K562 (cell line): ENCODE measurements at regions not wholly inside any gene's neighbourhood (a gene's known extent, or its start where the extent isn't known, plus 50 kb on each side); places are given as distances from the start of the nearest gene placed in this dataset.
A peak's percentile ranks its signal among the peaks of the same experiment; 100 is the strongest.

ENCODE experiments used
- TF ChIP-seq, protein P1 (sequence below): fragments of 450-650 bp; IDR thresholded peaks from 2 replicates; pipeline ENCODE4 v1.6.1; 2016; ENCODE audit warnings: mild to moderate bottlenecking, moderate library complexity
- TF ChIP-seq, protein P2 (sequence below), 2 experiments: fragments of 450-650 bp in 1 of 2; sonication (generic) in 1 of 2; formaldehyde crosslinking in 1 of 2; IDR thresholded peaks in 1 of 2; conservative IDR thresholded peaks in 1 of 2; 2 replicates each; pipeline versions ENCODE4 v1.6.1 to v1.8.1; 2016 to 2023; ENCODE audit warnings: mild to moderate bottlenecking in 2 of 2, moderate library complexity in 2 of 2, inconsistent platforms in 1 of 2, missing genetic modification reagents in 1 of 2

DNA sequence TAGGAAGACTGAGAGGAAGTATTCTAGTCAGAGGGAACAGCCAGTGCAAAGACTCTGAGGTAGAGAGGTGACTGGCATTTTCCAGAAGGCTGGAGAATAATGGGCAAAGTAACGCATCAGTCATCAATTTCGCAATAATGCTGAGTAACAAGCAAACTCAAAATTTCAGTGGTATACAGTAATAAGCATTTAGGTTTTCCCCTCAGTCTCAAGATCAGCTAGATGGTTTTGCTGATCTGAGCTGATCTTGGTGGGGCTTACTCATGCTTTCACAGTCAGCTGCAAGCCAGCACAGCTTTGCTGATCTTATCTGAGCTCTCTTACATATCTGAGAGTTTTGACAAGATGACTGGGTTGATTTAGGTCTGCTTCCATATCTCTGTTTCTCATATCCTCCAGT lies 108.7 kb downstream of the TSEN15 start (continued):
- TF ChIP-seq, protein P1, sequence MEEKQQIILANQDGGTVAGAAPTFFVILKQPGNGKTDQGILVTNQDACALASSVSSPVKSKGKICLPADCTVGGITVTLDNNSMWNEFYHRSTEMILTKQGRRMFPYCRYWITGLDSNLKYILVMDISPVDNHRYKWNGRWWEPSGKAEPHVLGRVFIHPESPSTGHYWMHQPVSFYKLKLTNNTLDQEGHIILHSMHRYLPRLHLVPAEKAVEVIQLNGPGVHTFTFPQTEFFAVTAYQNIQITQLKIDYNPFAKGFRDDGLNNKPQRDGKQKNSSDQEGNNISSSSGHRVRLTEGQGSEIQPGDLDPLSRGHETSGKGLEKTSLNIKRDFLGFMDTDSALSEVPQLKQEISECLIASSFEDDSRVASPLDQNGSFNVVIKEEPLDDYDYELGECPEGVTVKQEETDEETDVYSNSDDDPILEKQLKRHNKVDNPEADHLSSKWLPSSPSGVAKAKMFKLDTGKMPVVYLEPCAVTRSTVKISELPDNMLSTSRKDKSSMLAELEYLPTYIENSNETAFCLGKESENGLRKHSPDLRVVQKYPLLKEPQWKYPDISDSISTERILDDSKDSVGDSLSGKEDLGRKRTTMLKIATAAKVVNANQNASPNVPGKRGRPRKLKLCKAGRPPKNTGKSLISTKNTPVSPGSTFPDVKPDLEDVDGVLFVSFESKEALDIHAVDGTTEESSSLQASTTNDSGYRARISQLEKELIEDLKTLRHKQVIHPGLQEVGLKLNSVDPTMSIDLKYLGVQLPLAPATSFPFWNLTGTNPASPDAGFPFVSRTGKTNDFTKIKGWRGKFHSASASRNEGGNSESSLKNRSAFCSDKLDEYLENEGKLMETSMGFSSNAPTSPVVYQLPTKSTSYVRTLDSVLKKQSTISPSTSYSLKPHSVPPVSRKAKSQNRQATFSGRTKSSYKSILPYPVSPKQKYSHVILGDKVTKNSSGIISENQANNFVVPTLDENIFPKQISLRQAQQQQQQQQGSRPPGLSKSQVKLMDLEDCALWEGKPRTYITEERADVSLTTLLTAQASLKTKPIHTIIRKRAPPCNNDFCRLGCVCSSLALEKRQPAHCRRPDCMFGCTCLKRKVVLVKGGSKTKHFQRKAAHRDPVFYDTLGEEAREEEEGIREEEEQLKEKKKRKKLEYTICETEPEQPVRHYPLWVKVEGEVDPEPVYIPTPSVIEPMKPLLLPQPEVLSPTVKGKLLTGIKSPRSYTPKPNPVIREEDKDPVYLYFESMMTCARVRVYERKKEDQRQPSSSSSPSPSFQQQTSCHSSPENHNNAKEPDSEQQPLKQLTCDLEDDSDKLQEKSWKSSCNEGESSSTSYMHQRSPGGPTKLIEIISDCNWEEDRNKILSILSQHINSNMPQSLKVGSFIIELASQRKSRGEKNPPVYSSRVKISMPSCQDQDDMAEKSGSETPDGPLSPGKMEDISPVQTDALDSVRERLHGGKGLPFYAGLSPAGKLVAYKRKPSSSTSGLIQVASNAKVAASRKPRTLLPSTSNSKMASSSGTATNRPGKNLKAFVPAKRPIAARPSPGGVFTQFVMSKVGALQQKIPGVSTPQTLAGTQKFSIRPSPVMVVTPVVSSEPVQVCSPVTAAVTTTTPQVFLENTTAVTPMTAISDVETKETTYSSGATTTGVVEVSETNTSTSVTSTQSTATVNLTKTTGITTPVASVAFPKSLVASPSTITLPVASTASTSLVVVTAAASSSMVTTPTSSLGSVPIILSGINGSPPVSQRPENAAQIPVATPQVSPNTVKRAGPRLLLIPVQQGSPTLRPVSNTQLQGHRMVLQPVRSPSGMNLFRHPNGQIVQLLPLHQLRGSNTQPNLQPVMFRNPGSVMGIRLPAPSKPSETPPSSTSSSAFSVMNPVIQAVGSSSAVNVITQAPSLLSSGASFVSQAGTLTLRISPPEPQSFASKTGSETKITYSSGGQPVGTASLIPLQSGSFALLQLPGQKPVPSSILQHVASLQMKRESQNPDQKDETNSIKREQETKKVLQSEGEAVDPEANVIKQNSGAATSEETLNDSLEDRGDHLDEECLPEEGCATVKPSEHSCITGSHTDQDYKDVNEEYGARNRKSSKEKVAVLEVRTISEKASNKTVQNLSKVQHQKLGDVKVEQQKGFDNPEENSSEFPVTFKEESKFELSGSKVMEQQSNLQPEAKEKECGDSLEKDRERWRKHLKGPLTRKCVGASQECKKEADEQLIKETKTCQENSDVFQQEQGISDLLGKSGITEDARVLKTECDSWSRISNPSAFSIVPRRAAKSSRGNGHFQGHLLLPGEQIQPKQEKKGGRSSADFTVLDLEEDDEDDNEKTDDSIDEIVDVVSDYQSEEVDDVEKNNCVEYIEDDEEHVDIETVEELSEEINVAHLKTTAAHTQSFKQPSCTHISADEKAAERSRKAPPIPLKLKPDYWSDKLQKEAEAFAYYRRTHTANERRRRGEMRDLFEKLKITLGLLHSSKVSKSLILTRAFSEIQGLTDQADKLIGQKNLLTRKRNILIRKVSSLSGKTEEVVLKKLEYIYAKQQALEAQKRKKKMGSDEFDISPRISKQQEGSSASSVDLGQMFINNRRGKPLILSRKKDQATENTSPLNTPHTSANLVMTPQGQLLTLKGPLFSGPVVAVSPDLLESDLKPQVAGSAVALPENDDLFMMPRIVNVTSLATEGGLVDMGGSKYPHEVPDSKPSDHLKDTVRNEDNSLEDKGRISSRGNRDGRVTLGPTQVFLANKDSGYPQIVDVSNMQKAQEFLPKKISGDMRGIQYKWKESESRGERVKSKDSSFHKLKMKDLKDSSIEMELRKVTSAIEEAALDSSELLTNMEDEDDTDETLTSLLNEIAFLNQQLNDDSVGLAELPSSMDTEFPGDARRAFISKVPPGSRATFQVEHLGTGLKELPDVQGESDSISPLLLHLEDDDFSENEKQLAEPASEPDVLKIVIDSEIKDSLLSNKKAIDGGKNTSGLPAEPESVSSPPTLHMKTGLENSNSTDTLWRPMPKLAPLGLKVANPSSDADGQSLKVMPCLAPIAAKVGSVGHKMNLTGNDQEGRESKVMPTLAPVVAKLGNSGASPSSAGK, result no peak
- TF ChIP-seq, protein P2, sequence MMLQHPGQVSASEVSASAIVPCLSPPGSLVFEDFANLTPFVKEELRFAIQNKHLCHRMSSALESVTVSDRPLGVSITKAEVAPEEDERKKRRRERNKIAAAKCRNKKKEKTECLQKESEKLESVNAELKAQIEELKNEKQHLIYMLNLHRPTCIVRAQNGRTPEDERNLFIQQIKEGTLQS (IDR thresholded peaks at IDR 0.05), result 0 out of 2 replicates have a peak, but pooled peaks have one; percentile 11
- TF ChIP-seq, protein P2 (CRISPR knock-in tag; conservative IDR thresholded peaks at IDR 0.05), result no peak
